RWPE1 (cell line): ENCODE measurements at regions not wholly inside any gene's neighbourhood (a gene's known extent, or its start where the extent isn't known, plus 50 kb on each side); places are given as distances from the start of the nearest gene placed in this dataset.
"Not testable (repeated sequence)": the region's sequence is repeated elsewhere in the genome, so short reads cannot be mapped to it uniquely, and the experiment has no call there.

Source experiments
- CTCF ChIA-PET: fragments of 350-600 bp; sonication (Branson Sonifier 250); formaldehyde crosslinking; extraction: SDS; loops from one replicate; lab custom pipeline; 2021; lab: Yijun Ruan, JAX
- POLR2A ChIA-PET: fragments of 400-600 bp; formaldehyde crosslinking; extraction: SDS; loops from one replicate; lab custom pipeline; 2020; ENCODE audit warnings: antibody characterized with exemption; ENCODE audit not compliant: low non-redundant PET; lab: Yijun Ruan, JAX
- DNase-seq: peaks from one replicate; pipeline ENCODE4 v3.0.0; 2012; ENCODE audit warnings: low spot score
- H3K27ac ChIP-seq: fragments of 450-650 bp; 2 replicates; pipeline ENCODE4 v1.5.1; 2017
- CTCF ChIP-seq: fragments of 450-650 bp; conservative IDR thresholded peaks from 2 replicates; pipeline ENCODE4 v1.5.1; 2017; ENCODE audit warnings: low read depth, mild to moderate bottlenecking

DNA sequence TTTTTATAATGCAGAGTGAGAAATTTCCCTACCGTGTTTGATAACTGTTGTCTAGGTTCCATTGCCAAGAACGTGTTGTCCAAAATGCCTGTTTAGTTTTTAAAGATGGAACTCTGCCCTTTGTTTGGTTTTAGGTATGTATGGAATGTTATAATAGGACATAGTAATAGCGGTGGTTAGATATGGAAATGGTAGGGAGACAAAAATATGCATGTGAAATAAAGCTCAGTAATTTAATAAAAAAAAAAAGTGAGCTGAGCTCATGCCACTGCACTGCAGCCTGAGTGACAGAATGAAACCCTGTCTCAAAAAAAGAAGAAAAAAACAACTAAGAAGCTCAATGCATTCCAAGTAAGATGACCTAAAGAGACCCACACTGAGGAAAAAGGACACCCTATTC lies 72.9 kb downstream of the ZNF783 start:
- no peak for DNase-seq
- POLR2A ChIA-PET = no interaction called here
- CTCF ChIA-PET = no interaction called here
- H3K27ac ChIP-seq = no peak overlapping the region
- no peak for TF ChIP-seq CTCF

DNA sequence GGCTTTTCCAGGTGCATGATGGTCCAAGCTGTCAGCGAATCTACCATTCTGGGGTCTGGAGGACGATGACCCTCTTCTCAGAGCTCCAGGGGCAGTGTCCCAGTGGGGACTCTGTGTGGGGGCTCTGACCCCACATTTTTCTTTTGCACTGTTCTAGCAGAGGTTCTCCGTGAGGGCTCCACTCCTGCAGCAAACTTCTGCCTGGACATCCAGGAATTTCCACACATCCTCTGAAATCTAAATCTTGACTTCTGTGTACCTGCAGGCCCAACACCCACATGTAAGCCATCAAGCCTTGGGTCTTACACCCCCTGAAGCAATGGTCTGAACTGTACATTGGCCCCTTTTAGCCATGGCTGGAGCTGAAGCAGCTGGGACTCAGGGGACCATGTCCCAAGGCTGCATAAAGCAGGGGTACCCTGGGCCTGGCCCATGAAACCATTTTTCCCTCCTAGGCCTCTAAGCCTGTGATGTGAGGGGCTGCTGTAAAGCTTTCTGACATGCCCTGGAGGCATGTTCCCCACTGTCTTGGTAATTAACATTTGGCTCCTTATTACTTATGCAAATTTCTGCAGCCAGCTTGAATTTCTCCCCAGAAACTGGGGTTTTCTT lies 86.9 kb downstream of the ZNF783 start:
- CTCF ChIA-PET = no interaction called here
- POLR2A ChIA-PET = no interaction called here
- no peak for TF ChIP-seq CTCF
- no peak overlapping the region for H3K27ac ChIP-seq
- no peak for DNase-seq

DNA sequence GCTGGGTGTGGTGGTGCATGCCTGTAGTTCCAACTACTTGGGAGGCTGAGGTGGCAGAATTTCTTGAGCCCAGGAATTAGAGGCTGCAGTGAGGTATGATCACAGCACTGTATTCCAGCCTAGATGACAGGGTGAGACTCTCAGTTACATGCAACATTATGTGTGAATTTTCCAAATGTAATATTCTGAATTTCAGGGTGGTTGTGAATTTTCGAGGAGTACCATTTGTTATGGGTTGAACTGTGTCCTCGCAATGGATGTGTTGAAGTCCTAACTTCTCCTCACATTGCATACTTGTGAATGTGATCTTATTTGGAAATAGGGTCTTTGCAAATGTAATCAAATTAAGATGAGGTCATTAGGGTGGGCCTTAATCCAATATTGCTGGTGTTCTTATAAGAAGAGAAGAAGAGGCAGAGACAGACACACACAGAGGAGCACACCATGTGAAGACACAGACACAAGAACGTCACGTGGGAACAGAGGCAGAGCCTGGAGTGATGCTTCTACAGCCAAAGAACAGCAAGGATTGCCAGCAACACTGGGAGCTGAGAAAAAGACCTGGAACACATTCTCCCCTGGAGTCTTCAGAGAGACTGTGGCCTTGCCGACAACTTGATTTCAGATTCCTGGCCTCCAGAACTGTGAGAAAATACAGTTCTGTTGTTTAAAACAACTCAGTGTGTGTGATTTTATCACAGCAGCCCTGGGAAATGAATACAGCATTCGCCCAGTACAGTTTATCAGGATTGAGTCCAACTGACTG lies 91.9 kb downstream of the ZNF783 start:
- ChIA-PET CTCF (no interaction called here), POLR2A (no interaction called here)
- H3K27ac ChIP-seq = no peak overlapping the region
- no peak for DNase-seq
- no peak for TF ChIP-seq CTCF

DNA sequence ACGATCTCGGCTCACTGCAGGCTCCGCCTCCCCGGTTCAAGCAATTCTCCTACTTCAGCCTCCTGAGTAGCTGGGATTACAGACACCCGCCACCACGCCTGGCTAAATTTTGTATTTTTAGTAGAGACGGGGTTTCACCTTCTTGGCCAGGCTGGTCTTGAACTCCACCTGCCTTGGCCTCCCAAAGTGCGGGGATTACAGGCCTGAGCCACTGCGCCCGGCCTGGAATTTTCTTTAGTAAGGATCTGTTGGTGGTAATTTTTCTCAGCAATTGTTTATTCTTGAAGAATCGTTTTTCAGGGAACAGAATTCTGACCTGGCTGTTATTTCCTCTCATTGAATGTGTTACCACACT lies 93.0 kb downstream of the ZNF783 start:
- DNase-seq, H3K27ac ChIP-seq, CTCF ChIA-PET, POLR2A ChIA-PET: not testable (repeated sequence)

GRCh38 chr7:149355390-149356048 lies 93.5 kb downstream of the ZNF783 start:
- POLR2A ChIA-PET = no interaction called here
- CTCF ChIA-PET = no interaction called here
- H3K27ac ChIP-seq = no peak overlapping the region
- DNase-seq = peak; percentile 43
- no peak for TF ChIP-seq CTCF

- ChIA-PET POLR2A (no interaction called here), CTCF (no interaction called here)
- H3K27ac ChIP-seq = no peak overlapping the region
- DNase-seq = no peak
- TF ChIP-seq CTCF = no peak
Measured at GRCh38 chr7:149362696-149363095, 98.2 kb downstream of the ZNF777 start.
